Right renal cortex interstitium (tissue), 3 donors: ENCODE measurements at regions not wholly inside any gene's neighbourhood (a gene's known extent, or its start where the extent isn't known, plus 50 kb on each side); places are given as distances from the start of the nearest gene placed in this dataset.
"Not testable (repeated sequence)": the region's sequence is repeated elsewhere in the genome, so short reads cannot be mapped to it uniquely, and the experiment has no call there.

Source experiments
- DNase-seq, 3 donors: peaks; one replicate each; pipeline ENCODE4 v3.0.0-alpha.2; 2013; ENCODE audit warnings: low read depth in 3 of 3, low spot score in 2 of 3

- DNase-seq = not testable (repeated sequence)
Measured at GRCh38 chr15:53923741-53924140, 54.5 kb upstream of the UNC13C start.

- peak in 1 of 3 donors; percentile 19 for DNase-seq
Measured at GRCh38 chr15:53918180-53919079, 59.8 kb upstream of the UNC13C start.

DNA sequence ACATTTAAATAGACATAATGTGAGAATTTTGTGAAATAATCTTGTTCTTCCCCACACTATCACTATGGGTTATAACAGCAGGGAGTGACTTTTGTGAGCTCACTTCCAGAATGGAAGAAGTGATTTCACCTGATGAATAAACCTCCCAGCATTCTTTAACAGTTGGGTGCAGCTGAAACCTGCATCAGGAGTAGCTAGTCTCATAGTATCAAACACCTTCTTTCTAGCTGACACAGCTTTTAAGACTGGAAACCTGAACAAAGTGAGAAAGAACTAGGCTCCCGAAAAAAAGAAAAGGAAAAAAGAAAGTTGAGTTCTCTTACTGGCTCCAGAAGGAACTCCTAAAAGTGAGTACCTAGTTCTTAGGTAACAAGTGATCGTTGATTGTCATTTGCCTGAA lies 61.1 kb upstream of the UNC13C start:
- no peak for DNase-seq

DNA sequence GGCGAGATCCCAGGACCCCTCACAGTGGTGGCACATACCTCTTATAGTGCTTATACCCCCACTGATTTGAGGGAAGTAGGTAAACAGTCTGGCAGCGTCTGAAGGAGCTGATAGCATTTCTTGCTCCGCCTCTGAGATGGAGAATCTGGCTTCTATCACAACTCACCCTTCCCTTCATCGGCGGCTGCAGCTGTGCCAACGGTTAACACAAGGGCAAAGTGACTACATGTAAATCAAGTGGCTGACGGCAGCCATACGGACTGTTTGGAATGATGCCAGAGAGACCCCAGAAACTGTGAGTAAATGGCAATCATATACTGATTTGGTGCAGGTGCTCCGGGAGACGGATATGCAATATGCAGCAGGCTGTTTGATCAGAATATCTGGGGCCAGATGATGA lies 66.8 kb upstream of the UNC13C start:
- DNase-seq = no peak

DNA sequence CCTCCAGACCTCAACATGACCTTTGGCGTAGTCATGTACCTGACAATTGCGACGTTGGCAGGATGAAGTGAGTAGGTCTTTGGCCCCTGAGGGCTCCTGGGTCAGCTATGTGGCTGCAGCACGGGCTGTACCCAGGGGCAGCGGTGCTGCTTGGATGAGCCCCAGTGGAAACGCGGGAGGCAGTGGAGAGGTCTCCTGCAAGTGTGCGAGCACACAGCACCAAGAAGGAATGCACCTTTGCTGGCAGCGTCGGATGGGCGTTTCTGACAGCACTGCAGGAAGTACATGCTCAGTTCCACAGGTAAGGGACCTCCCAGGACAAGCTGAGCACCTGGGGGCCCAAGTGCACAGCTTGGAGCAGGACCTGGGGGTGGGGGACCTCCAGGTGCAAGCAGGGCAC lies 67.4 kb upstream of the UNC13C start:
- DNase-seq = no peak

DNA sequence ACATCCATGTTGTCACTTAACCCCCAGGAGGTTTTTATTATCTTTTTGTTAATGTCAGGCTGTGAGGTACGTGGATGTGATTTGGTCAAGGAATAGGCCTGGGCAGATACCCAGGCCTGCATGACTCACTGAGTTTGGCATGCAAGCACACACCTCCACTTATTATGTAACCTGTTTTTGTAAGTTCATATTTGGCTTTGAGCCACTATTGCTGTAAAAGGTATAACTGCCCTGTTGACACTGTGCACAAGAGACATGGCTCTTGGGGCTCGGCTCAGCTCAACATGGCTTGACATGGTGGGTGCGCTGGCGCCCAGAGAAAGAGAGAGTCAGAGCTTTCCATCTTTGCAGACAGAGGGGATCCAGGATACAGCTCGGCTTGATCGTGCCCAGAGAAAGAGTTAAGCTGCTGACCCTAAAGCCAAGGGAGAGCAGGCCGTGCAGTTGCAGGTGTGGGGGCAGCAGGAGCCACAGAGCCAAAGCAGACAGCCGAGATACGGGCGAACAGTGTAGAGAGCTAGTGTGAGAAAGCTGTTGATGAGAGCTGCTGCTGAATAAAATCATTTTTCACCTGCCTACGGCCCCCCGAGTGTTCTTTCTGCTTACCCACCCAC lies 67.9 kb upstream of the UNC13C start:
- no peak for DNase-seq

GRCh38 chr15:53903129-53903528 lies 75.1 kb upstream of the UNC13C start:
- DNase-seq = no peak

- DNase-seq = not testable (repeated sequence)
Measured at GRCh38 chr15:53893468-53893867, 84.8 kb upstream of the UNC13C start.

- not testable (repeated sequence) for DNase-seq
Measured at GRCh38 chr15:53891862-53892261, 86.4 kb upstream of the UNC13C start.

- no peak for DNase-seq
Measured at GRCh38 chr15:53884441-53884840, 93.8 kb upstream of the UNC13C start.

- DNase-seq = no peak
Measured at GRCh38 chr15:53882311-53882710, 95.9 kb upstream of the UNC13C start.

DNA sequence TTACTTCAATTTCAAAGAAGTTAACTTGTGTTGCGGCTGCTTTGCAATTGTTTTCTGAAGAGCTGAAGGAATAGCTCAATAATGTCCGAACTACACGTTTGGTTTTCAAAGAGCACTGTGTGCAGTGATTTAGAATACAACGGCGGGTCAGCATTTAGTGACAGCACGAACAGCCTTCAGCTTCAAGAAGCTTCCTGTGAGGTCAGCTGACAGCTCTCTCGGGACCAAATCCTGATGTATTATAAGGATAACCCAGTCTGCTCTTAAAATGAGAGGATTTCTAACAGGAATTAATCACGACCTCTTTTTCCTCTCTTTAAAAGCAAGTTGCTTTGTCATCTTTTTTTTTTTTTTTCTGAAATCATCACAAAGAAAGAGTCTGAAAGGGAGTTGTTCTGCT lies 97.9 kb upstream of the UNC13C start:
- DNase-seq = no peak

DNA sequence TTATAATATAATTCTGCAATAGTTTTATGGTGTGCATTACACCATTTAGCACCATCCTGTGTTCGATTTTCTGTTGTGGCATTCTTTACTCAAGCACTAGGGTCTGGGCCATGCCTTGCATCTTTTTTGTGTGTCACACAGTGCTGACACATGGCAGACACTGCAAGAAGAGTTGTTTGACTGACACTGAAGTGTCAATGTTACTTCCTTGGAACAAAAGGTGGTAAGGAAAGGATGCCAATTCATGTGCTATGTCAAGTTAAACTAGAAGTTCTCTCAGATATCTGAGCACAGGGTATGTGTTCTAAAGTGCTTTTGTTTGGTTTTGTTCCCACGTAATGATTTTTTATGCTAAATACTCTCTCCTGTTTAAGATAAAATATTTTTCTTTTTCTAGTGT lies 102.5 kb upstream of the UNC13C start:
- DNase-seq = no peak

- no peak for DNase-seq
Measured at GRCh38 chr15:53875139-53875538, 103.1 kb upstream of the UNC13C start.

DNA sequence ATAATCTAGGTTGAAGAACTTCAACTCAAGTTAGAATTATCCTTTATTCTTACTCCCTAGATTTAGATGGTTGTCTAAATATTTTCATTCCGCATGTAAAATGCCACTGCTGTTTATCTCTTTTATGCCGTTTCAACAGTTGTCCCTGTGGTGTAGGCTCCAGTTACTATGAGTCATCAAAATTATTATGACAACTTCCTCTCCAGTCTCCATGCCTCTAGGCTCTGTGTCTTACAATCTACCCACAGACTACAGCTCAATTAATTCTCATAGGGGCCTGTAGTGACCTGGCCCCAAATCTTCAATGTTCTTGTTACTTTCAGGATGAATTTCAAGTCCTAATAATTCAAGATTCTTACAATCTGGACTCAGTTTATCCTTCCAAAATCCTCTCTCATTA lies 105.8 kb upstream of the UNC13C start:
- no peak for DNase-seq

DNA sequence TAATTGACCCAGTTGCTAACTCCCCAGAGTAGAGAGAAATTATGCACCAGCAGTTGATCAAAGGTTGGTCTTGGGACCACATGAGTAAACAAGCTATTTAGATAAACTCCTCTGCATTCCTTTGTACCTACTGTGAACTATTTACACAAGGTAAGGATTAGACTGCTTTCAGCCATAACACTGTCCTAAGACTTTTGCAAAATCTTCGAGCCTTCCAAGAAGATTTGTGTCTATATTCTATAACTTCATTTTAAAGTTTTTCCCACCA lies 108.5 kb upstream of the UNC13C start:
- DNase-seq = no peak

DNA sequence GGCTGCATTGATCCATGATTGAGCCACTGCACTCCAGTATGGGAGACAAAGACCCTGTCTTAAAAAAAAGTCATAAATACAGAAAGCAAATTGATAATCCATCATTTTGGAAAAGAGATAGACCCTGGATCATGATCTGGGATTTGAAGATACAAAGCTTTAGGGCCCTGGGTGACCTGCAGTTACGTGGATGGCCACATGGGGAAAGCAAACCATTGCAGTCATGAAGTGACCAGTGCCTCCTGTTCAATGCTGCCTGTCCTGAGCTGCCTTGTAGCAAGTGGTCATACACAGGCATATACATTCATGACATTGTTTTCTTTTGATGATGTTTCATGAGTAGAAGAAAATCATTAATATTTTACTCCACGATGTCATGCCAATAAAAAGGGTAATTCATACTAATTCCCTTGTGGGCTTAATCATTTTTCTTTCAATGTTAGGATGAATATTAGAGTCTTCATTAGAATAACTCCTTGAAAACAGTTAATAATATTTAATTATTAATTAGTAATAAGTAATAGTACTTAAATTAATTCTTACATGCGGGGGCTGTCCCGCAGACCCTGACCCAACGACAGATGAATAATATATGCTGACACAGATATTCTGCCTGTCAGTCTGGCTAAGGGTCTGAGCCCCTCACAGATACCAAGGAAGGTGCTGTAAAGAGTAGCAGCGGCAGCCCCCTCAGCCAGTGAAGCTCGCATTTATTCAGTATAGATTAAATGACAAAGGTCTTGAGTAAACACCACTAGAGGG lies 109.0 kb upstream of the UNC13C start:
- DNase-seq = no peak

- DNase-seq = peak; percentile 32 to 53 (median 33)
Measured at GRCh38 chr15:53862386-53862785, 102.9 kb upstream of the WDR72 start.

- no peak for DNase-seq
Measured at GRCh38 chr15:53861792-53862191, 102.3 kb upstream of the WDR72 start.

- no peak for DNase-seq
Measured at GRCh38 chr15:53851110-53851848, 91.8 kb upstream of the WDR72 start.

GRCh38 chr15:53847745-53848144 lies 88.3 kb upstream of the WDR72 start:
- no peak for DNase-seq
